ENCODE measurements at regions not wholly inside any gene's neighbourhood (a gene's known extent, or its start where the extent isn't known, plus 50 kb on each side); places are given as distances from the start of the nearest gene placed in this dataset.
"Not testable (repeated sequence)": the region's sequence is repeated elsewhere in the genome, so short reads cannot be mapped to it uniquely, and the experiment has no call there.

DNA sequence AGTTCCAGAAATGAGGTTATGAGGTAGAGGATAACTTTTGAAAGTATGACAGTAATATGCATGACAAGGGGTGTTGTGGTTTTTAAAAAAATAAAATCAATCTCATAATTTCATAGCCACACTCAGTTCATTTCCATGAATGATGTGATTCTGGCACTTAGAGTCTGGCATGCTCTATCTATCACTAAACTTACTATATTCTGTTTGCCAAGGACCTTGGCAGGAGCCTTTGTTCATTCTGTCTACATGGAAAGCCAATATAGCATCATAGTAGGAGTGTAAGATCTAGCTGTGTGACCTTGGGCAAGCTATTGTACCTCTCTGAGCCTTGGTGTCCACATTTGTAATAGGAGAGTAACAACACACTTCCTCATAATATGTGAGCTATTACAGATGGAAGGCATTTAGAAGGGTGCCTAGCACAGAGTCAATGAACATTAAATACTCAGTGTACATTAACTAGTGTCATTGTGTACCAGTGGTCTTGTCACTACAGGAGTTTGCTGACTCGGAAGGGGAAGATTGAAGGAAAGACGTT lies 507.6 kb downstream of the SOX6 start:
- DNase-seq, result no peak
- Mint-ChIP-seq H3K27me3 (ENCODE audit: insufficient read depth) (peaks cover 3% of the 10 kb centered on the region; the same call in 1 of the 2 replicates), H3K27ac (no peak overlapping the region), H3K9me3 (no peaks in the 10 kb centered on the region; the same call in 1 of the 2 replicates), H3K4me1 (ENCODE audit: low read depth) (no peaks in the 10 kb centered on the region), H3K4me3 (no peak overlapping the region), H3K36me3 (ENCODE audit: low read depth) (no peaks in the 10 kb centered on the region)
- TF ChIP-seq, protein P1, sequence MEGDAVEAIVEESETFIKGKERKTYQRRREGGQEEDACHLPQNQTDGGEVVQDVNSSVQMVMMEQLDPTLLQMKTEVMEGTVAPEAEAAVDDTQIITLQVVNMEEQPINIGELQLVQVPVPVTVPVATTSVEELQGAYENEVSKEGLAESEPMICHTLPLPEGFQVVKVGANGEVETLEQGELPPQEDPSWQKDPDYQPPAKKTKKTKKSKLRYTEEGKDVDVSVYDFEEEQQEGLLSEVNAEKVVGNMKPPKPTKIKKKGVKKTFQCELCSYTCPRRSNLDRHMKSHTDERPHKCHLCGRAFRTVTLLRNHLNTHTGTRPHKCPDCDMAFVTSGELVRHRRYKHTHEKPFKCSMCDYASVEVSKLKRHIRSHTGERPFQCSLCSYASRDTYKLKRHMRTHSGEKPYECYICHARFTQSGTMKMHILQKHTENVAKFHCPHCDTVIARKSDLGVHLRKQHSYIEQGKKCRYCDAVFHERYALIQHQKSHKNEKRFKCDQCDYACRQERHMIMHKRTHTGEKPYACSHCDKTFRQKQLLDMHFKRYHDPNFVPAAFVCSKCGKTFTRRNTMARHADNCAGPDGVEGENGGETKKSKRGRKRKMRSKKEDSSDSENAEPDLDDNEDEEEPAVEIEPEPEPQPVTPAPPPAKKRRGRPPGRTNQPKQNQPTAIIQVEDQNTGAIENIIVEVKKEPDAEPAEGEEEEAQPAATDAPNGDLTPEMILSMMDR (IDR thresholded peaks at IDR 0.05), result no peak

DNA sequence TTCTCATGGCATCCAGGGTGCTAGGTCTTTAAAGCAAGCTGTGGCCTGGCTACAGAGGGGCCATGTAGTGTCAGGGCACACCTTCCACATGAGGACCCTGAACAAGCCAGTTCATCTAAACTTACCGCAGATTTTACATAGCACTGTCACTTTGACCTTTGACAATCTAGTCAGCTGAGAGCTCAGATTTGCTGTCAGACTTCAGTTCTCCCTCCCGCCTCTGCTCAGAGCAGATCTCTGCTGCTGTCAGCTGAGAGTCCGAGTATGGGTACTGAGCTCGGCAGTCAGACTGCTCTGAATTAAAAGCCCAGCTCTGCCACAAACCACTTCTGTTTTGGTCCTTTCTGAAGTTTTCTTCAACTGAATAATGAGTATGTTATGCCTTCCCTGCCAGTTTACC lies 507.1 kb downstream of the SOX6 start:
- H3K9me3 Mint-ChIP-seq, result no peaks in the 10 kb centered on the region; the same call in 1 of the 2 replicates
- peaks cover 3% of the 10 kb centered on the region; the same call in 1 of the 2 replicates for H3K27me3 Mint-ChIP-seq (ENCODE audit: insufficient read depth)
- H3K36me3 Mint-ChIP-seq (ENCODE audit: low read depth), result no peaks in the 10 kb centered on the region
- H3K27ac Mint-ChIP-seq, result no peak overlapping the region
- H3K4me3 Mint-ChIP-seq, result no peak overlapping the region
- no peak for DNase-seq
- H3K4me1 Mint-ChIP-seq (ENCODE audit: low read depth), result no peaks in the 10 kb centered on the region
- TF ChIP-seq, protein P1 (IDR thresholded peaks at IDR 0.05), result no peak

DNA sequence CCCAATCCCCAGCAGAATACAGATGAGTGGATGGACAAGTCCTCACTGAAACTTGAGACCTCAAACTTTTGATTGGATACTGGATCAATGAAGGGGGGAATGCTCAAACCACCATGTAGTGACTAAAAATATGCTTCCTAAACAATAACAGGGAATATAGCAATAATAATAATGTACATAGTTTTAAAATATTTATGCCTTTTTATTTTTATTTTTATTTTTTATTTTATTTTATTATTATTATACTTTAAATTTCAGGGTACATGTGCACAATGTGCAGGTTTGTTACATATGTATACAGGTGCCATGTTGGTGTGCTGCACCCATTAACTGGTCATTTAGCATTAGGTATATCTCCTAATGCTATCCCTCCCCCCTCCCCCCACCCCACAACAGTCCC lies 506.0 kb downstream of the SOX6 start:
- H3K36me3 Mint-ChIP-seq (ENCODE audit: low read depth); DNase-seq; H3K4me1 Mint-ChIP-seq (ENCODE audit: low read depth); H3K9me3 Mint-ChIP-seq; H3K27ac Mint-ChIP-seq; H3K4me3 Mint-ChIP-seq; H3K27me3 Mint-ChIP-seq (ENCODE audit: insufficient read depth): not testable (repeated sequence)

DNA sequence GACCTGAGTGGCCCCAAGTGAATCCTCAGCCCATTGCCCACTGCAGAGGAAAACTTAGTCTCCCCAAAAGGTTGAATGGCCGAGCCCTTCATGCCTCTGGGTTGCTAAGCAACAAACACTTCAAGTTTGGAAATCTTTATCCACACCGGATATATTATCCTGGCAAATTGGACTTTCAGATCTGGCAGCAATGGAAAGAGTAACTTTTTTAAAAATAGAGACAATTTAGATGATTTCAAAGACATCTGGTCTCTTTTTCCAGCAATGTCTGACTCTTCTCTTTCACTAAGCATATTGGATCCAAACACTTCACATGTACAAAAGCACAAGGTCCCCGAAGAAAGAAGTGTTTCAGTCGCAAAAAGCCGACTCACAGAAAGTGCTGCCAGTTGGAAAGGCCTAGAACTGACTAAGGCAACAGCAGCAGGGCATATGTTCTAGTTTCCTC lies 505.3 kb downstream of the SOX6 start:
- no peak overlapping the region; the same call in 1 of the 2 replicates for H3K4me3 Mint-ChIP-seq
- no peak for DNase-seq
- TF ChIP-seq, protein P1 (IDR thresholded peaks at IDR 0.05), result no peak
- H3K4me1 Mint-ChIP-seq (ENCODE audit: low read depth), result no peaks in the 10 kb centered on the region
- H3K27me3 Mint-ChIP-seq (ENCODE audit: insufficient read depth), result peaks cover 3% of the 10 kb centered on the region; the same call in 1 of the 2 replicates
- H3K27ac Mint-ChIP-seq, result no peak overlapping the region
- H3K9me3 Mint-ChIP-seq, result no peaks in the 10 kb centered on the region; the same call in 1 of the 2 replicates
- no peaks in the 10 kb centered on the region for H3K36me3 Mint-ChIP-seq (ENCODE audit: low read depth)

DNA sequence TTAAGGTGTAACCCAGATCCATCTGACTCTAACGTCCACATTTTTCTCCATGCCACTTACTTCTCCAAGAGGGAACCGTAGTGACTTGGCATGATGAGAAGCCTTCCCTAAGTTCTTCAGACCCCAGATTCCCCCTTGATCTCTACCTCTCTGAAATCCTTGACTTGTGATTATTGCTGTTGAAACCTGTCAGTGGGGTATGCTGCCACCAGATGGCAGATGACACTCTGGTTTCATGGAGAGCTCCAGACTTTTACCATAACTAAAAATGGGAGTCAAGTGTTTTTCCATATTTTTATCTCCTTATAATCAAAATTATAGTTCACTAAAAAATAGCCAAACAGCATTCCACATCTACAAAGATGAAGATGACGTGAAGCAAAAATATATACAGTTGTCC lies 504.2 kb downstream of the SOX6 start:
- H3K27ac Mint-ChIP-seq, result no peak overlapping the region
- peaks cover 4% of the 10 kb centered on the region; the same call in 1 of the 2 replicates for H3K27me3 Mint-ChIP-seq (ENCODE audit: insufficient read depth)
- no peak overlapping the region for H3K4me3 Mint-ChIP-seq
- TF ChIP-seq, protein P1 (IDR thresholded peaks at IDR 0.05), result peak; percentile 59; the same call in 1 of the 2 replicates
- no peaks in the 10 kb centered on the region; the same call in 1 of the 2 replicates for H3K9me3 Mint-ChIP-seq
- no peaks in the 10 kb centered on the region for H3K36me3 Mint-ChIP-seq (ENCODE audit: low read depth)
- no peaks in the 10 kb centered on the region for H3K4me1 Mint-ChIP-seq (ENCODE audit: low read depth)
- no peak for DNase-seq

DNA sequence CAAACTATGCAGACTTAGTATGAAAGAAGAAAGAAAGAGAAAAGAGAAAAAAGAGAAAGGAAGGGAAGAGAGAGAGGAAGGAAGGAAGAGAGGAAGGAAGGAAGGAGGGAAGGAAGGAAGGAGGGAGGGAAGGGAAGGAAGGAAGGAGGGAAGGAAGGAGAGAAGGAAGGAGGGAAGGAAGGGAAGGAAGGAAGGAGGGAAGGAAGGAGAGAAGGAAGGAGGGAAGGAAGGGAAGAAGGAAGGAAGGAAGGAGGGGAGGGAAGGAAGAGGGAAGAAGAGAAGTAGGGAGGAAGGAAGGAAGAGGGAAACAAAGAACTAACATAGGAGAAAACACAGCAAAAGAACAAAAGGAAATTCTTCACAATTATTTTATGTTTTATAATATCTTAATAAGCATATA lies 502.1 kb downstream of the SOX6 start:
- DNase-seq, result no peak
- H3K36me3 Mint-ChIP-seq (ENCODE audit: low read depth), result no peaks in the 10 kb centered on the region
- H3K4me3 Mint-ChIP-seq, result no peak overlapping the region
- peaks cover 9% of the 10 kb centered on the region; the same call in 1 of the 2 replicates for H3K27me3 Mint-ChIP-seq (ENCODE audit: insufficient read depth)
- 0 out of 2 replicates have a peak, but pooled peaks cover 5% of the 10 kb centered on the region for H3K9me3 Mint-ChIP-seq
- H3K4me1 Mint-ChIP-seq (ENCODE audit: low read depth), result no peaks in the 10 kb centered on the region
- H3K27ac Mint-ChIP-seq, result no peak overlapping the region
- TF ChIP-seq, protein P1 (IDR thresholded peaks at IDR 0.05), result no peak

Measured in HFFc6 (cell line).